ENCODE measurements at regions not wholly inside any gene's neighbourhood (a gene's known extent, or its start where the extent isn't known, plus 50 kb on each side); places are given as distances from the start of the nearest gene placed in this dataset.

- intact Hi-C loops (cut with DNase I): no loop called here
Measured at GRCh38 chr4:123229286-123229685, 167.3 kb upstream of the SPRY1 start.

GRCh38 chr4:123230061-123230460 is 166.5 kb upstream of the SPRY1 start:
- Histone ChIP-seq H3K36me3 (no peaks in the 10 kb centered on the region), H3K9me3 (no peaks in the 10 kb centered on the region), H3K27me3 (no peaks in the 10 kb centered on the region), H3K27ac (no peak overlapping the region), H3K4me1 (peaks cover 11% of the 10 kb centered on the region), H3K4me3 (no peak overlapping the region)
- DNase-seq: no peak
- no peak for ATAC-seq
- intact Hi-C loops (cut with DNase I): no loop called here
- no peak for TF ChIP-seq CTCF (IDR thresholded peaks at IDR 0.05)

More at GRCh38 chr4:123229286-123229685, 167.3 kb upstream of the SPRY1 start:
- DNase-seq (no peak), ATAC-seq (peak; percentile 65)
- H3K27me3 ChIP-seq: no peaks in the 10 kb centered on the region
- no peaks in the 10 kb centered on the region for H3K9me3 ChIP-seq
- no peak overlapping the region for H3K27ac ChIP-seq
- H3K4me1 ChIP-seq: peaks cover 10% of the 10 kb centered on the region
- no peak for TF ChIP-seq CTCF (IDR thresholded peaks at IDR 0.05)
- no peak overlapping the region for H3K4me3 ChIP-seq
- H3K36me3 ChIP-seq: no peaks in the 10 kb centered on the region

- no peak overlapping the region for H3K4me3 ChIP-seq
- peak; percentile 68 for ATAC-seq
- H3K9me3 ChIP-seq: no peaks in the 10 kb centered on the region
- intact Hi-C loops (cut with DNase I): no loop called here
- no peaks in the 10 kb centered on the region for H3K36me3 ChIP-seq
- TF ChIP-seq CTCF (IDR thresholded peaks at IDR 0.05): no peak
- DNase-seq: no peak
- peaks cover 11% of the 10 kb centered on the region for H3K4me1 ChIP-seq
- H3K27me3 ChIP-seq: no peaks in the 10 kb centered on the region
- H3K27ac ChIP-seq: no peak overlapping the region
Measured at GRCh38 chr4:123232439-123232838, 164.2 kb upstream of the SPRY1 start.

GRCh38 chr4:123233136-123233768 is 163.3 kb upstream of the SPRY1 start:
- H3K4me1 ChIP-seq: peaks cover 11% of the 10 kb centered on the region
- ATAC-seq (peak; percentile 64), DNase-seq (no peak)
- no peak overlapping the region for H3K27ac ChIP-seq
- H3K4me3 ChIP-seq: no peak overlapping the region
- no peak for TF ChIP-seq CTCF (IDR thresholded peaks at IDR 0.05)
- intact Hi-C loops (cut with DNase I): no loop called here
- no peaks in the 10 kb centered on the region for H3K9me3 ChIP-seq
- H3K27me3 ChIP-seq: no peaks in the 10 kb centered on the region
- no peaks in the 10 kb centered on the region for H3K36me3 ChIP-seq

- H3K36me3 ChIP-seq: no peaks in the 10 kb centered on the region
- TF ChIP-seq CTCF (IDR thresholded peaks at IDR 0.05): no peak
- H3K4me1 ChIP-seq: peaks cover 11% of the 10 kb centered on the region
- ATAC-seq (no peak), DNase-seq (no peak)
- intact Hi-C loops (cut with DNase I): no loop called here
- H3K27me3 ChIP-seq: no peaks in the 10 kb centered on the region
- H3K4me3 ChIP-seq: no peak overlapping the region
- H3K27ac ChIP-seq: no peak overlapping the region
- no peaks in the 10 kb centered on the region for H3K9me3 ChIP-seq
Measured at GRCh38 chr4:123234955-123235354, 161.6 kb upstream of the SPRY1 start.

- Histone ChIP-seq H3K27ac (no peak overlapping the region), H3K36me3 (no peaks in the 10 kb centered on the region), H3K4me3 (no peak overlapping the region), H3K9me3 (no peaks in the 10 kb centered on the region), H3K4me1 (peaks cover 11% of the 10 kb centered on the region), H3K27me3 (no peaks in the 10 kb centered on the region)
- peak; percentile 80 for ATAC-seq
- no peak for TF ChIP-seq CTCF (IDR thresholded peaks at IDR 0.05)
- intact Hi-C loops (cut with DNase I): no loop called here
- DNase-seq: no peak
Measured at GRCh38 chr4:123235431-123235830, 161.2 kb upstream of the SPRY1 start.
